HepG2 (cell line): ENCODE measurements at regions not wholly inside any gene's neighbourhood (a gene's known extent, or its start where the extent isn't known, plus 50 kb on each side); places are given as distances from the start of the nearest gene placed in this dataset.

Experiments used
- MAFK ChIP-seq, 2 experiments: IDR thresholded peaks in 1 of 2; conservative IDR thresholded peaks in 1 of 2; 2 replicates each; pipeline ENCODE4 v1.6.1; 2011; ENCODE audit warnings: improper control_type of control experiment in 2 of 2, low read length in 2 of 2
- MYC ChIP-seq: sonication (generic); formaldehyde crosslinking; IDR thresholded peaks from 2 replicates; pipeline ENCODE4 v1.9.0; 2021; ENCODE audit warnings: missing genetic modification reagents, borderline replicate concordance
- ZBTB8A ChIP-seq: sonication (generic); formaldehyde crosslinking; IDR thresholded peaks from 2 replicates; pipeline ENCODE4 v1.4.0; 2020; ENCODE audit warnings: mild to moderate bottlenecking, low read depth, missing genetic modification reagents, borderline replicate concordance
- ZNF780A ChIP-seq: sonication (generic); formaldehyde crosslinking; IDR thresholded peaks from 2 replicates; pipeline ENCODE4 v1.8.0; 2022; ENCODE audit warnings: mild to moderate bottlenecking, missing genetic modification reagents, moderate library complexity
- TF ChIP-seq, protein P1 (sequence below): sonication (generic); formaldehyde crosslinking; IDR thresholded peaks from 2 replicates; pipeline ENCODE4 v1.8.1; 2023; ENCODE audit warnings: mild to moderate bottlenecking, inconsistent platforms, moderate library complexity, missing genetic modification reagents, borderline replicate concordance

GRCh38 chr13:84249463-84249862 lies 367.2 kb upstream of the SLITRK1 start:
- TF ChIP-seq MYC (CRISPR knock-in tag) = no peak
- TF ChIP-seq, protein P1, sequence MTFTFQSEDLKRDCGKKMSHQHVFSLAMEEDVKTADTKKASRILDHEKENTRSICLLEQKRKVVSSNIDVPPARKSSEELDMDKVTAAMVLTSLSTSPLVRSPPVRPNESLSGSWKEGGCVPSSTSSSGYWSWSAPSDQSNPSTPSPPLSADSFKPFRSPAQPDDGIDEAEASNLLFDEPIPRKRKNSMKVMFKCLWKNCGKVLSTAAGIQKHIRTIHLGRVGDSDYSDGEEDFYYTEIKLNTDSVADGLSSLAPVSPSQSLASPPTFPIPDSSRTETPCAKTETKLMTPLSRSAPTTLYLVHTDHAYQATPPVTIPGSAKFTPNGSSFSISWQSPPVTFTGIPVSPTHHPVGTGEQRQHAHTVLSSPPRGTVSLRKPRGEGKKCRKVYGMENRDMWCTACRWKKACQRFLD (CRISPR knock-in tag) = no peak
- TF ChIP-seq ZNF780A (CRISPR knock-in tag) = no peak
- no peak for TF ChIP-seq ZBTB8A
- no peak for TF ChIP-seq MAFK (conservative IDR thresholded peaks at IDR 0.05 in 1 of 2, IDR thresholded peaks at IDR 0.05 in 1 of 2; ENCODE audit: low read length in 2 of 2)
